Natural killer cell (primary cell): ENCODE measurements at regions not wholly inside any gene's neighbourhood (a gene's known extent, or its start where the extent isn't known, plus 50 kb on each side); places are given as distances from the start of the nearest gene placed in this dataset.

Source experiments
- ATAC-seq, 3 donors: fragments of 150-1000 bp in 2 of 3; fragments of 200-7000 bp in 1 of 3; cut with Tn5 transposase; 1 replicate in 1 of 3; 2 replicates in 2 of 3; pipeline ENCODE4 v1.10.0; 2021; ENCODE audit warnings: mild to moderate bottlenecking in 2 of 3, moderate library complexity in 2 of 3
- DNase-seq, 2 donors: peaks; one replicate each; pipeline versions ENCODE4 v3.0.0 to v3.0.0-alpha.2; 2013 to 2021; ENCODE audit warnings: mixed read lengths in 1 of 2
- H3K27ac ChIP-seq: one replicate; pipeline ENCODE4 v1.5.1; 2013; ENCODE audit warnings: mild to moderate bottlenecking, low read length
- H3K27me3 ChIP-seq: one replicate; pipeline ENCODE4 v1.6.1; 2013; ENCODE audit warnings: low read length; ENCODE audit not compliant: control insufficient read depth, insufficient read depth
- H3K36me3 ChIP-seq: one replicate; pipeline ENCODE4 v1.6.1; 2013; ENCODE audit warnings: low read length; ENCODE audit not compliant: control insufficient read depth, insufficient read depth
- H3K4me1 ChIP-seq: one replicate; pipeline ENCODE4 v1.6.1; 2013; ENCODE audit warnings: low read length; ENCODE audit not compliant: control insufficient read depth, insufficient read depth
- H3K4me3 ChIP-seq: one replicate; pipeline ENCODE4 v1.5.1; 2013; ENCODE audit warnings: low read length
- H3K9me3 ChIP-seq: one replicate; pipeline ENCODE4 v1.6.1; 2013; ENCODE audit warnings: low read length; ENCODE audit not compliant: control insufficient read depth, insufficient read depth
- H3K27ac Mint-ChIP-seq, 2 donors: one replicate each; pipeline ENCODE4 v1.8.0; 2022; ENCODE audit warnings: mild to moderate bottlenecking in 2 of 2, mixed read lengths in 2 of 2, moderate library complexity in 1 of 2
- H3K27me3 Mint-ChIP-seq, 2 donors: one replicate each; pipeline ENCODE4 v1.8.0; 2022; ENCODE audit warnings: low read depth in 2 of 2, mixed read lengths in 2 of 2
- H3K36me3 Mint-ChIP-seq: one replicate; pipeline ENCODE4 v1.8.0; 2022; ENCODE audit warnings: mixed read lengths
- H3K4me1 Mint-ChIP-seq, 2 donors: one replicate each; pipeline ENCODE4 v1.8.0; 2022; ENCODE audit warnings: mixed read lengths in 2 of 2
- H3K4me3 Mint-ChIP-seq: one replicate; pipeline ENCODE4 v1.8.0; 2022; ENCODE audit warnings: mild to moderate bottlenecking, moderate library complexity, mixed read lengths
- H3K9me3 Mint-ChIP-seq, 2 donors: one replicate each; pipeline ENCODE4 v1.8.0; 2022; ENCODE audit warnings: mixed read lengths in 2 of 2
- WGBS: methylation state at CpG from one replicate; pipeline ENCODE4 v1.1.7; 2013; ENCODE audit warnings: missing lambda C conversion rate; ENCODE audit not compliant: insufficient coverage; 5-methylcytosine and 5-hydroxymethylcytosine counted together
- intact Hi-C: fragments of 100-400 bp; cut with micrococcal nuclease; formaldehyde crosslinking; loops from one replicate; pipeline ENCODE4 v1.14.2; 2022
- TF ChIP-seq, protein P1 (sequence below): fragments of 200-600 bp; IDR thresholded peaks from one replicate; pipeline ENCODE4 v1.8.0; 2022; ENCODE audit warnings: antibody characterized with exemption

DNA sequence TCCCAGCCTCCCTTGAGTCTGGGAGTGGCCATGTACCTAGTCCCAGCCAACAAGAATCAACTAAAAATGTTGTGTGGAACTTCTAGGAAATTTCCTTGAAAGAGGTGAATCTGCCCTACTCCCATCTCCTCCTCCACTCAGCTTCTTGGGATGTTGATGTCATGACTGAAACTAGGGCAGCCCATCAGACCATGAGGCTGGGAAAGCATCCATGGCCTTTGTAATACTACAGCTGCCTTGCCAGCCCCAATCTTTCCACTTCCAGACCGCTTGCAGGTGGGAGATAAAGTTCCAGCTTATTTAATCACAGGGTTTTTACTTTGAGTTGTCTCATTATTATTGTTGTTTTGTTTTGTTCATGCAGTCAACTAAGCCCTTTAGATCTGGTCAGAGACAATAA lies 170.3 kb upstream of the LMNTD1 start:
- Mint-ChIP-seq H3K27ac (no peak overlapping the region), H3K4me3 (no peak overlapping the region), H3K9me3 (no peaks in the 10 kb centered on the region), H3K4me1 (no peaks in the 10 kb centered on the region), H3K27me3 (peaks cover 8 to 12% of the 10 kb centered on the region in 2 donors), H3K36me3 (no peaks in the 10 kb centered on the region)
- WGBS, result no CpG with 5 or more reads among the region's 1 CpG
- Histone ChIP-seq H3K4me1 (no peaks in the 10 kb centered on the region), H3K9me3 (no peaks in the 10 kb centered on the region), H3K27ac (no peak overlapping the region), H3K27me3 (no peaks in the 10 kb centered on the region), H3K36me3 (no peaks in the 10 kb centered on the region), H3K4me3 (no peak overlapping the region)
- DNase-seq (no peak), ATAC-seq (no peak)
- TF ChIP-seq, protein P1, sequence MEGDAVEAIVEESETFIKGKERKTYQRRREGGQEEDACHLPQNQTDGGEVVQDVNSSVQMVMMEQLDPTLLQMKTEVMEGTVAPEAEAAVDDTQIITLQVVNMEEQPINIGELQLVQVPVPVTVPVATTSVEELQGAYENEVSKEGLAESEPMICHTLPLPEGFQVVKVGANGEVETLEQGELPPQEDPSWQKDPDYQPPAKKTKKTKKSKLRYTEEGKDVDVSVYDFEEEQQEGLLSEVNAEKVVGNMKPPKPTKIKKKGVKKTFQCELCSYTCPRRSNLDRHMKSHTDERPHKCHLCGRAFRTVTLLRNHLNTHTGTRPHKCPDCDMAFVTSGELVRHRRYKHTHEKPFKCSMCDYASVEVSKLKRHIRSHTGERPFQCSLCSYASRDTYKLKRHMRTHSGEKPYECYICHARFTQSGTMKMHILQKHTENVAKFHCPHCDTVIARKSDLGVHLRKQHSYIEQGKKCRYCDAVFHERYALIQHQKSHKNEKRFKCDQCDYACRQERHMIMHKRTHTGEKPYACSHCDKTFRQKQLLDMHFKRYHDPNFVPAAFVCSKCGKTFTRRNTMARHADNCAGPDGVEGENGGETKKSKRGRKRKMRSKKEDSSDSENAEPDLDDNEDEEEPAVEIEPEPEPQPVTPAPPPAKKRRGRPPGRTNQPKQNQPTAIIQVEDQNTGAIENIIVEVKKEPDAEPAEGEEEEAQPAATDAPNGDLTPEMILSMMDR, result no peak
- intact Hi-C loops, result no loop called here

DNA sequence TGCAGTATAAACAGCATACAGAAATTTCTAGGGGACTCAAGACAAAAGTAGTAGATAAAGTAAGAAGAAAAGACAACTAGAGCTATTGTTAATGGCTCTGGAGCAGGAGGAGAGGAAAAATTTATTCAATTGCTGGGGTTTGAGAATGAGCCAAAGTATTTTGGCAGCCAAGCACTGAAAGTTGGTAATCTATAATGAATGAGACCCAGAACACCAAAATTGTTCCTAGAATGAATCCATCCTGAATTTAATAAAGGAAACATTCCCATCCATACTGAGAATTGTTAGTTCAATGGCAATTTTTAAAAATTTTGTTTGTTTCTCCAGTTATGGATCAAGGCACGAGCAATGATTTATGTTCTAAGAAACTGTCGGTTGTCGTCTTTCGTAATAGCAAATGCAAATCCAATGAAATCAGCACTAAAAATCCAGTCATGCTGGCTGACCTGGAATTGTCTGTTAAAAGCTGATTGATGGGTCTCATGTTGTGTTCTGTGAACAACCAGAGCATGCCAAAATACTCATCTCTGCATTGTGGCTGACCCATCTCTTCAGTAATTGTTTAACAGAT lies 170.9 kb upstream of the LMNTD1 start:
- intact Hi-C loops, result no loop called here
- no peaks in the 10 kb centered on the region for H3K36me3 ChIP-seq
- no peak overlapping the region for H3K4me3 ChIP-seq
- no peaks in the 10 kb centered on the region for H3K4me1 ChIP-seq
- H3K27me3 ChIP-seq, result no peaks in the 10 kb centered on the region
- TF ChIP-seq, protein P1, result no peak
- no peak overlapping the region for H3K27ac Mint-ChIP-seq
- H3K9me3 ChIP-seq, result no peaks in the 10 kb centered on the region
- no peak overlapping the region for H3K4me3 Mint-ChIP-seq
- no peaks in the 10 kb centered on the region for H3K36me3 Mint-ChIP-seq
- ATAC-seq (no peak), DNase-seq (no peak)
- 95% methylated on average over 4 of the region's 4 CpGs for WGBS
- H3K27ac ChIP-seq, result no peak overlapping the region
- H3K9me3 Mint-ChIP-seq, result no peaks in the 10 kb centered on the region
- no peaks in the 10 kb centered on the region for H3K4me1 Mint-ChIP-seq
- peaks cover 6 to 10% of the 10 kb centered on the region in 2 donors for H3K27me3 Mint-ChIP-seq

DNA sequence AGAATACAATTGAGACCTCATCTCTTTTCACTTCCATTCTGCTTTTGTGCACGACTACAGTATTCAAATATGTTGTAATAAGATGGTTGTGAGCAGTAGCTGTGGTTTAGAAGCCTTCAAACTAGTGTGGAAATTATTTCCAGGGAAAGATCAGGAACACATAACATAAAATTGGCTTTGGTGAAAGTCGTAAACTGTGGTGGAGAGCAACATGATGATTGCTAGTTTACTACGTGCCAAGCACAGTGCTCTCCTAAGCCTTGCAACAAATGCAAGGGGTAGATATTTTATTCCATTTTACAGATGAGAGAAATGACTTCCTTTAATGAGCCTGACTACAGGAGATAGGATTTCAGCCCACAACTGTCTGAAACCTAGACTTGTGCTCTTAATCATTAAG lies 172.4 kb upstream of the LMNTD1 start:
- H3K27me3 Mint-ChIP-seq, result peaks cover 0 to 4% of the 10 kb centered on the region in 2 donors
- no peak for DNase-seq
- TF ChIP-seq, protein P1, result no peak
- WGBS, result 83% methylated on average over 3 of the region's 3 CpGs
- no peaks in the 10 kb centered on the region for H3K9me3 Mint-ChIP-seq
- H3K4me1 Mint-ChIP-seq, result no peaks in the 10 kb centered on the region
- Histone ChIP-seq H3K36me3 (no peaks in the 10 kb centered on the region), H3K4me3 (no peak overlapping the region), H3K27me3 (no peaks in the 10 kb centered on the region), H3K9me3 (no peaks in the 10 kb centered on the region), H3K27ac (no peak overlapping the region), H3K4me1 (no peaks in the 10 kb centered on the region)
- H3K4me3 Mint-ChIP-seq, result no peak overlapping the region
- intact Hi-C loops, result no loop called here
- no peak for ATAC-seq
- H3K36me3 Mint-ChIP-seq, result no peaks in the 10 kb centered on the region
- H3K27ac Mint-ChIP-seq, result no peak overlapping the region

DNA sequence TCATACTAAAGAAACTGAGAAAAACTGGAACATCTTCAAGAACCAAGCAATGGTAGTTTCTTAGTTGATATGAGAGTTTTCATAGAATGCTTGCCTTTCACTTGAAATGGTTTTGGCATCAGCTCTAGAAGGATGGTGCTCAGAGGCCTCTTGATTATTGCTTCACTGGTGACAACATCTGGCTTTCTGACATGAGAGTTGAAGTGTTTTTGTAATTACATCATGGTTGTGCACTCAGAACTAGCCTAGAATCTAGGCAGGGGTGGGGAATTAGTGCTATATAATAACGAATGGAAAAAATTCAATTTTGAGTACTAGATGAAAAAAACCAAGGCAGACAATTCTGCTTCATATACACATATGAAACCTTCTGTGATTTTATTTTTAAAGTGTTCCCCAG lies 172.8 kb upstream of the LMNTD1 start:
- H3K27me3 Mint-ChIP-seq, result peaks cover 0 to 4% of the 10 kb centered on the region in 2 donors
- Histone ChIP-seq H3K9me3 (no peaks in the 10 kb centered on the region), H3K36me3 (no peaks in the 10 kb centered on the region), H3K27ac (no peak overlapping the region), H3K27me3 (no peaks in the 10 kb centered on the region), H3K4me3 (no peak overlapping the region), H3K4me1 (no peaks in the 10 kb centered on the region)
- H3K27ac Mint-ChIP-seq, result no peak overlapping the region
- no peaks in the 10 kb centered on the region for H3K4me1 Mint-ChIP-seq
- no peaks in the 10 kb centered on the region for H3K9me3 Mint-ChIP-seq
- TF ChIP-seq, protein P1, result no peak
- intact Hi-C loops, result no loop called here
- 100% methylated on average over 1 of the region's 1 CpG for WGBS
- no peaks in the 10 kb centered on the region for H3K36me3 Mint-ChIP-seq
- no peak overlapping the region for H3K4me3 Mint-ChIP-seq
- ATAC-seq, result no peak
- no peak for DNase-seq
